ENCODE measurements at regions not wholly inside any gene's neighbourhood (a gene's known extent, or its start where the extent isn't known, plus 50 kb on each side); places are given as distances from the start of the nearest gene placed in this dataset.

DNA sequence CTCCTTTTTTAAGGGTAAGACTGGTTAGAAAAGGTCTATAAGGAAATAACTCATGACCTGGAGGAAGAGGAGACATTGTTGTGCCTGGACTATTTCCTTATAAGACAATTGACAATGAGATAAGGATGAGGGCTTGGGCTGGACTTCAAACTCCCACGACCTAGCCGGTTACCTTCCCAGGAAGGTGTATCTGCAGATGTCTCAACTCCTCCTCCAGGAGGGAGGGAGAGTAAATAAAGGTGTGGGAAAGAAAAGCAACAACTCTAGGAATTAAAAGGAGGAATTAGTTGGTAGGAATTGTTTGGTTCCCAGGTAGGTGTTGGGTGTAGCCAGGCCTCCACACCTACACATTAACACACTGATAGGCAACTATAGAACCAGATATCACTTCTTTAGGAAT is 97.8 kb upstream of the TBL1XR1 start:
- Histone ChIP-seq H2AFZ (ENCODE audit: low read length) (no peak overlapping the region), H4K91ac (replicated peaks; ENCODE audit: insufficient read length, low read length) (no peak overlapping the region), H3K23ac (ENCODE audit: insufficient read length) (no peak overlapping the region), H3K4ac (replicated peaks; ENCODE audit: insufficient read length, low read depth, low read length) (no peak overlapping the region), H3K9me3 (ENCODE audit: insufficient read depth in 2 of 2, low read depth in 1 of 2, low read length in 1 of 2) (no peaks in the 10 kb centered on the region), H3K79me2 (ENCODE audit: control insufficient read depth in 1 of 2, insufficient read depth in 2 of 2, low read length in 2 of 2) (no peaks in the 10 kb centered on the region), H3K4me1 (replicated peaks in 1 of 4; ENCODE audit: control insufficient read depth in 3 of 4, insufficient read depth in 4 of 4, low read length in 3 of 4) (no peaks in the 10 kb centered on the region), H3K9ac (replicated peaks in 1 of 4; ENCODE audit: extremely low read depth in 1 of 4, low read depth in 3 of 4, low read length in 3 of 4) (no peak overlapping the region), H3K79me1 (ENCODE audit: low read depth, low read length) (no peaks in the 10 kb centered on the region), H2BK12ac (ENCODE audit: low read depth, low read length) (no peak overlapping the region), H3K27ac (ENCODE audit: low read depth, low read length) (no peak overlapping the region), H2AK5ac (ENCODE audit: low read depth, low read length) (no peak overlapping the region), H3K14ac (ENCODE audit: insufficient read length) (no peak overlapping the region), H3K4me3 (ENCODE audit: extremely low read depth in 1 of 4, insufficient read depth in 2 of 4, low read depth in 3 of 4, low read length in 4 of 4) (no peak overlapping the region), H2BK120ac (replicated peaks; ENCODE audit: low read depth, low read length) (no peak overlapping the region), H3K18ac (ENCODE audit: extremely low read depth, low read length) (no peak overlapping the region), H3K27me3 (replicated peaks in 1 of 4; ENCODE audit: control insufficient read depth in 3 of 4, extremely low read depth in 1 of 4, insufficient read depth in 3 of 4, low read length in 3 of 4) (no peaks in the 10 kb centered on the region), H2BK5ac (ENCODE audit: low read depth, low read length) (no peak overlapping the region), H2BK15ac (ENCODE audit: low read length) (no peak overlapping the region), H3K23me2 (ENCODE audit: low read depth, low read length) (no peaks in the 10 kb centered on the region), H4K20me1 (replicated peaks in 1 of 2; ENCODE audit: control insufficient read depth in 1 of 2, insufficient read depth in 2 of 2, low read length in 2 of 2) (no peaks in the 10 kb centered on the region), H3K56ac (replicated peaks; ENCODE audit: insufficient read length, low read depth, low read length) (no peak overlapping the region), H4K5ac (ENCODE audit: insufficient read length, low read depth, low read length) (no peak overlapping the region), H3K36me3 (ENCODE audit: control insufficient read depth in 2 of 4, insufficient read depth in 4 of 4, low read length in 3 of 4) (no peaks in the 10 kb centered on the region), H4K8ac (ENCODE audit: extremely low read depth, insufficient read depth, low read length) (no peak overlapping the region), H2BK20ac (ENCODE audit: low read length) (no peak overlapping the region), H3K4me2 (ENCODE audit: insufficient read depth in 1 of 2, low read depth in 2 of 2, low read length in 2 of 2) (no peak overlapping the region)
- DNase-seq (ENCODE audit: low read depth in 1 of 2, low spot score in 2 of 2) (no peak), FAIRE-seq (no peak)
- WGBS, 2 experiments (ENCODE audit: extremely low coverage in 1 of 2, insufficient coverage in 1 of 2, insufficient read length in 1 of 2, insufficient replicate concordance in 2 of 2, low coverage in 1 of 2, low lambda C conversion rate in 2 of 2, missing lambda C conversion rate in 1 of 2), result 90% methylated on average over 2 of the region's 2 CpGs; no CpG with 5 or more reads in 1 of the 2 experiments
- ChIA-PET POLR2A (ENCODE audit: partially characterized antibody) (interaction anchor here (0.7 kb wide), 1 partner anchor 14 kb away, joined by 3 read pairs; no protein-coding TSS in a partner anchor), CTCF (ENCODE audit: partially characterized antibody) (no interaction called here)
- no peak for TF ChIP-seq BCL11A (IDR thresholded peaks at IDR 0.05; ENCODE audit: low read depth in 2 of 2, low read length in 2 of 2)
- no peak for TF ChIP-seq POLR2A (IDR thresholded peaks at IDR 0.05; ENCODE audit: control extremely low read depth in 1 of 2, low read depth in 2 of 2, low read length in 2 of 2)
- no peak for TF ChIP-seq SP2 (IDR thresholded peaks at IDR 0.05; ENCODE audit: low read length)
- TF ChIP-seq, protein P1, sequence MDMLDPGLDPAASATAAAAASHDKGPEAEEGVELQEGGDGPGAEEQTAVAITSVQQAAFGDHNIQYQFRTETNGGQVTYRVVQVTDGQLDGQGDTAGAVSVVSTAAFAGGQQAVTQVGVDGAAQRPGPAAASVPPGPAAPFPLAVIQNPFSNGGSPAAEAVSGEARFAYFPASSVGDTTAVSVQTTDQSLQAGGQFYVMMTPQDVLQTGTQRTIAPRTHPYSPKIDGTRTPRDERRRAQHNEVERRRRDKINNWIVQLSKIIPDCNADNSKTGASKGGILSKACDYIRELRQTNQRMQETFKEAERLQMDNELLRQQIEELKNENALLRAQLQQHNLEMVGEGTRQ (IDR thresholded peaks at IDR 0.05; ENCODE audit: low read length), result no peak
- TF ChIP-seq CBX5 (IDR thresholded peaks at IDR 0.05; ENCODE audit: low read depth, low read length), result no peak
- no peak for TF ChIP-seq RBBP5 (IDR thresholded peaks at IDR 0.05; ENCODE audit: borderline replicate concordance, low read depth, low read length)
- TF ChIP-seq BACH1 (IDR thresholded peaks at IDR 0.05; ENCODE audit: low read length), result no peak
- no peak for TF ChIP-seq SP1 (IDR thresholded peaks at IDR 0.05; ENCODE audit: low read depth, low read length)
- no peak for TF ChIP-seq CEBPB (IDR thresholded peaks at IDR 0.05; ENCODE audit: low read depth, low read length)
- no peak for TF ChIP-seq NRF1 (IDR thresholded peaks at IDR 0.05; ENCODE audit: low read depth, low read length)
- no peak for TF ChIP-seq JUND (IDR thresholded peaks at IDR 0.05; ENCODE audit: low read length)
- TF ChIP-seq EZH2 (IDR thresholded peaks at IDR 0.05; ENCODE audit: low read depth, low read length, severe bottlenecking), result no peak
- TF ChIP-seq ATF2 (IDR thresholded peaks at IDR 0.05; ENCODE audit: low read length), result no peak
